ENCODE measurements at regions not wholly inside any gene's neighbourhood (a gene's known extent, or its start where the extent isn't known, plus 50 kb on each side); places are given as distances from the start of the nearest gene placed in this dataset.
A peak's percentile ranks its signal among the peaks of the same experiment; 100 is the strongest.

GRCh38 chr7:155206318-155207020, 91.2 kb upstream of the INSIG1 start:
- no peak for DNase-seq (ENCODE audit: extremely low spot score in 2 of 2)
- H3K9me3 ChIP-seq: no peaks in the 10 kb centered on the region
- H3K36me3 ChIP-seq: no peaks in the 10 kb centered on the region
- intact Hi-C loops (cut with DNase I): loop anchor here (10.0 kb wide), 1 partner anchor 88 kb away; the partner anchor contains the start of gene INSIG1
- no peaks in the 10 kb centered on the region for H3K27me3 ChIP-seq
- TF ChIP-seq POLR2AphosphoS5 (IDR thresholded peaks at IDR 0.05; ENCODE audit: insufficient read depth in 1 of 2, low read depth in 1 of 2): no peak
- TF ChIP-seq POLR2A (IDR thresholded peaks at IDR 0.05): no peak
- TF ChIP-seq CTCF (IDR thresholded peaks at IDR 0.05): no peak
- peaks cover 5% of the 10 kb centered on the region for H3K4me1 ChIP-seq
- H3K27ac ChIP-seq: peak overlapping the region; percentile 87
- peak overlapping the region; percentile 45 to 49 for H3K4me3 ChIP-seq

- peaks cover 5% of the 10 kb centered on the region for H3K4me1 ChIP-seq
- H3K4me3 ChIP-seq: no peak overlapping the region
- no peak for DNase-seq (ENCODE audit: extremely low spot score in 2 of 2)
- no peaks in the 10 kb centered on the region for H3K36me3 ChIP-seq
- intact Hi-C loops (cut with DNase I): loop anchor here (10.0 kb wide), 1 partner anchor 87 kb away; the partner anchor contains the start of gene INSIG1
- H3K27ac ChIP-seq: no peak overlapping the region
- no peaks in the 10 kb centered on the region for H3K27me3 ChIP-seq
- TF ChIP-seq POLR2A (IDR thresholded peaks at IDR 0.05) (no peak), POLR2AphosphoS5 (IDR thresholded peaks at IDR 0.05; ENCODE audit: insufficient read depth in 1 of 2, low read depth in 1 of 2) (no peak), CTCF (IDR thresholded peaks at IDR 0.05) (no peak)
- no peaks in the 10 kb centered on the region for H3K9me3 ChIP-seq
Measured at GRCh38 chr7:155207326-155208002, 90.2 kb upstream of the INSIG1 start.

- no peak overlapping the region for H3K4me3 ChIP-seq
- peaks cover 9% of the 10 kb centered on the region for H3K4me1 ChIP-seq
- peak overlapping the region; percentile 42 for H3K27ac ChIP-seq
- TF ChIP-seq POLR2AphosphoS5 (IDR thresholded peaks at IDR 0.05; ENCODE audit: insufficient read depth in 1 of 2, low read depth in 1 of 2) (peak in 1 of 2 donors; percentile 56), POLR2A (IDR thresholded peaks at IDR 0.05) (no peak), CTCF (IDR thresholded peaks at IDR 0.05) (no peak)
- no peak for DNase-seq (ENCODE audit: extremely low spot score in 2 of 2)
- intact Hi-C loops (cut with DNase I): loop anchor here (10.0 kb wide), 1 partner anchor 86 kb away; the partner anchor contains the start of gene INSIG1
- no peaks in the 10 kb centered on the region for H3K27me3 ChIP-seq
- H3K9me3 ChIP-seq: no peaks in the 10 kb centered on the region
- H3K36me3 ChIP-seq: no peaks in the 10 kb centered on the region
Measured at GRCh38 chr7:155208681-155209477, 88.8 kb upstream of the INSIG1 start.

GRCh38 chr7:155209478-155210319, 88.0 kb upstream of the INSIG1 start:
- no peaks in the 10 kb centered on the region for H3K36me3 ChIP-seq
- H3K27ac ChIP-seq: peak overlapping the region; percentile 42
- no peak overlapping the region for H3K4me3 ChIP-seq
- no peaks in the 10 kb centered on the region for H3K9me3 ChIP-seq
- intact Hi-C loops (cut with DNase I): loop anchor here (10.0 kb wide), 1 partner anchor 85 kb away; the partner anchor contains the start of gene INSIG1
- H3K4me1 ChIP-seq: peaks cover 17% of the 10 kb centered on the region
- H3K27me3 ChIP-seq: no peaks in the 10 kb centered on the region
- TF ChIP-seq POLR2AphosphoS5 (IDR thresholded peaks at IDR 0.05; ENCODE audit: insufficient read depth in 1 of 2, low read depth in 1 of 2) (no peak), POLR2A (IDR thresholded peaks at IDR 0.05) (no peak), CTCF (IDR thresholded peaks at IDR 0.05) (no peak)
- no peak for DNase-seq (ENCODE audit: extremely low spot score in 2 of 2)

Data from vagina (tissue), 2 donors.